NCI-H2171 (cell line): ENCODE measurements at regions not wholly inside any gene's neighbourhood (a gene's known extent, or its start where the extent isn't known, plus 50 kb on each side); places are given as distances from the start of the nearest gene placed in this dataset.

ENCODE experiments used
- DNase-seq: peaks from one replicate; lab custom pipeline; 2025; lab: John Stamatoyannopoulos, UW

- DNase-seq: no peak
These were observed 128.0 kb downstream of the TMA16 start for GRCh38 chr4:163622379-163623035.

GRCh38 chr4:163623787-163624186 lies 129.3 kb downstream of the TMA16 start:
- no peak for DNase-seq

DNA sequence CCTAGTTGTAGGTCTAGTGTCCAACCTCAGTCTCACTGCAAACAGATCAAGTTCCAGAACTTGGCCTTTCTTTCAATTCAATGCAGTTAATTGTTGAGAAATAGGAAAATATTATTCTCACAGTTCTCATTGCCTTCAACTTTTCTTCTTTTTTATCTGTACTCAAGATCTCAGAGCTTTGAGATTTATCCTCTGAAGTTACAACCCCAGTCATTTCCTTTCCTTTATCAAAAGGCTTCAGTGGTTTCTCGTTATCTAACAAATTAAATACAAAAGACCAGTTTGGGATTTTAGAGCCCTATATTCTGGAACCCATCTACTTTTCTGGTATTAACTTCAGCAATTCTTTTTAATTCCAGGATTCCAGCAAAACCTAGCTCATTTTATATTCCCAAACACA lies 130.2 kb downstream of the TMA16 start:
- DNase-seq: no peak

DNA sequence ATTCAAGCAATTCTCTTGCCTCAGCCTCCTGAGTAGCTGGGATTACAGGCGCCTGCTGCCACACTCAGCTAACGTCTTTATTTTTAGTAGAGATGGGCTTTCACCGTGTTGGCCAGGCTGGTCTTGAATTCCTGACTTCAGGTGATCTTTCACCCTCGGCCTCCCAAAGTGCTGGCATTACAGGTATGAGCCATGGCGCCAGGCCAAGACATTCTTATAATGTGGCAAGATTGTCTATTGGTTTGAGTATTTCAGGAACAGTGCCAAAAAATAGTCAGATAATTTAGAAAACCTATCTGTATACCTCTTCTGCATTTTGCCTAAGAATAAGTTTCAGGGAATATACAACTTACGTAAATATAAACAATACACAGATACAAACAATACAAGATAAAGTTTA lies 136.8 kb downstream of the TMA16 start:
- DNase-seq: no peak

DNA sequence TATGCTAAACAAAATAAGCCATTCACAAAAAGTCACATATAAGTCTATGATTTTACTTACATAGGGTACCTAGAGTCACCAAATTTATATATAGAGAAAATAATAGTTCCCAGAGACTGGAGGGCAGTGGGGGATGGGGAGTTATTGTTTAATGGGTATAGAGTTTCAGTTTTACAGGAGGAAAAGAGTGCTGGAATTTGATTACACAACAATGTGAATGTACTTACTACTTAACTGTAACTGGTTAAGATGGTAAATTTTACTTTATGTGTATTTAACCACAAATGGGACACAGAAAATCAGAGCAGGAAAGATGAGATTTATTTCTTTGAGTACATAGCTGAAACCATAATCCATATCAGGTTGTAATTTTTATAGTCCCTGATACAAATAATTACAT lies 144.4 kb downstream of the TMA16 start:
- no peak for DNase-seq

DNA sequence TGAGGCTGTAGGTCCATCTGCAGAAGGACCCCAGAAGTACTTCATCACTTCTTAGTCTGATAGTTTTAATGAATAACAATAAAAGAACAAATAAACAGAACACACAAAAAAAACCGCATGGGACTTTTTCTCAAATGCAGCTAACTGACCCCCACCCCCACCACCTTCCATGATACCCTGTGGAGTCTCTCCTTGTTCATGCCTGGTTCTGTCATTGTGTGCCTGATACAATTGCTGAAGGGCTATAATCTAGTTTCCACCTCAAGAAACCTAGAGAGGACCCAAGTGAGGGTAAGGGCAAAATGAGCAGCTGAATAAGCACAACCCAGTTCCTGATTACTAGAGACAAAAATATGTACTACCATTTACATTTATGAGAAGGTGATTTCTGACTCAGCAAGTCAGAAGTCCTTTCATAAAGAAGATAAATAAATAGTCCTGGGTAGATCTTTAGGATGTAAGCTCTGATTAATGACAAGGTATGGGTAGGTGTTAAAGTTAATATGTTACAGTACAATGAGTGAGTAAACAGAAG lies 155.1 kb downstream of the TMA16 start:
- DNase-seq: no peak

- no peak for DNase-seq
These were observed 157.3 kb downstream of the TMA16 start for GRCh38 chr4:163651761-163652160.

DNA sequence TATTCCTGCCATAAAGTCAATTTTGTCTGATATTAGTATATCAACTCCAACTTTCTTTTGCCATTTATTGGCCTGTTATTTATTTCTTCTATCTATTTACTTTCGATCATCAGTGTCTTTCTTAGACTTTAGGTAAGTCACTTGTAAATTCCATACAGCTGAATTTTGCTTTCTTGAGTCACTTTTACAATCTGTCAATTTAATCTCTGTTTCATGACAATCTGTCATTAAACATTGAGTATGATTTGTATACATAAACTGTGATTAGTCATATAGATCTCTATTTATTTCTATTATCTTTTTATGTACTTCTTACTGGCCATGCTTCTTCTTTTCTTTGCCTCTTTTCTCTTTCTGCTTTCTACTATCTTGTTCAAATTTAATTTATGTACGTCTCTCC lies 160.1 kb downstream of the TMA16 start:
- no peak for DNase-seq

- no peak for DNase-seq
These were observed 166.1 kb downstream of the TMA16 start for GRCh38 chr4:163660636-163661035.

DNA sequence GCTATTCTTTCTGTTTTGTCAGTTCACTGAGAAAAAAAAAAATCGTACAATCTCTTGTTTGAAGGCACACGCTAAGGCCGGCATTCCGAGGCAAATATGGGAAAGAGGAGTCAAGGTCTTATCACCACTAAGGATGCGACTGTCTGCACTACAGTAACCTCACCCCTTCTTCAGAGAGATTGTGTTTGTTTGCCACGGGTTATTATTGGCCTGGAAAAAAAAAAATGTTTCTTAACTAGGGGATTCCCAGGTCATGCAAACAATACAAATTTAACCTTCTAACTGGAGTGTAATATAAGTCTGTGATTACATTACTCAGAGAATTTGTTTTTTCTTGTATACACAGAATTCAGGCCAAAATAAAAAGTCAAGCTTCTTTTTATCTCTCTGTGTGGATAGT lies 168.3 kb downstream of the TMA16 start:
- no peak for DNase-seq

GRCh38 chr4:163663454-163664225 lies 169.2 kb downstream of the TMA16 start:
- DNase-seq: no peak

DNA sequence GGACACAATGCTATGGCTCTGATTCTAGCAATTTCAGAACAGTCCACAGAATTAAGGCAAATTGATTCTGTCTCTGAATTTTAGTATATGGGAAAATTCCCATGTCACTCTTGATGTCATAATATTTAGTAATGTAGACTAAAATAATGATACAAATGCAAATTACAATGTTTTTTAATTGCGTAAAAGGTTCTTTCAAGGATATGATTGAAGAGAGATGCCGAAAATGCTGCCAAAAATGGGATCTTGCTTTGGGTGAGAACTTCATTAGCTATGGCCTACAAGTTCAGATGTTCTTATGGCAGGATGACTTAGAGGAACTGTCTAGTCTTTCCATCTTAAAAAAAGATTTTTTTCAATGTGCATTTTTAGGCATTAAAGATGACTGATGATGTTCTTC lies 170.6 kb downstream of the TMA16 start:
- DNase-seq: no peak

GRCh38 chr4:163665521-163666331 lies 171.2 kb downstream of the TMA16 start:
- DNase-seq: no peak

GRCh38 chr4:163666332-163666873 lies 171.9 kb downstream of the TMA16 start:
- no peak for DNase-seq

DNA sequence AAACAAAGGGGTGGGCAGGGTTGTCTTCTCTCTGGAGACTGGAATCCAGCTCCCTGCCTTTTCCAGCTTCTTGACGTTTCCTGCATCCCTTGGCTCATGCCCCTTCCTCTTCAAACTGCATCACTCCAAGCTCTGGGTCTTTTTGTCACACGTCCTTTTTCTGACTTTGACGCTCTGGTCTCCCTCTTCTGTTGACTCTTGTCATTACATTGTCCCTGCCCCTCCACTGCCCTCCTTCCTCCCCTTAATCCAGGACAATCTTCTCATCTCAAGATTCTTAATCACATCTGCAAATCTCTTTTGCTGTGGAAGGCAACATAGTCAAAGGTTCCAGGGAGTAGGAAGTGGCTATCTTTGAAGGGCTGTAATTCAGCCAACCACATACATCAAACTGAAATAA lies 178.3 kb downstream of the TMA16 start:
- no peak for DNase-seq

GRCh38 chr4:163673848-163674697 lies 179.6 kb downstream of the TMA16 start:
- no peak for DNase-seq

DNA sequence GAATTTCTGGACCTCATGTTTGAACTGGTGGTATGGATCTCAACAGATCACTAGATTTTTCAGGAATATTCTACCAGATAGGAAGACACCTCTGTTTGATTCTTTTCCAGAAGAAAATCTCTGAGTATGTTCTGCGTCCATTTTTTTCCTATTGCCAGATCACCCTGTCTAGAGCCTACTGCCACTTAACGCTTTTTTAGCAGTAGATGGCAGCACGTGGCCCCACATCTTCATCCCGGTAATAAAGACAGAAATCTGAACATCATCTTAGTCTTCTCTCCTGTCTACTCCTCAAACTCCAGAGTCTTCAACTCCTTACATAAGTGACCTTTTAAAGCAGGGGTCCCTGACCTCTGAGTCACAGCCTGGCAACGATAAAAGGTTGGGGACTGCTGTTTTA lies 184.7 kb downstream of the TMA16 start:
- DNase-seq: no peak

GRCh38 chr4:163680386-163681098 lies 186.1 kb downstream of the TMA16 start:
- DNase-seq: no peak

DNA sequence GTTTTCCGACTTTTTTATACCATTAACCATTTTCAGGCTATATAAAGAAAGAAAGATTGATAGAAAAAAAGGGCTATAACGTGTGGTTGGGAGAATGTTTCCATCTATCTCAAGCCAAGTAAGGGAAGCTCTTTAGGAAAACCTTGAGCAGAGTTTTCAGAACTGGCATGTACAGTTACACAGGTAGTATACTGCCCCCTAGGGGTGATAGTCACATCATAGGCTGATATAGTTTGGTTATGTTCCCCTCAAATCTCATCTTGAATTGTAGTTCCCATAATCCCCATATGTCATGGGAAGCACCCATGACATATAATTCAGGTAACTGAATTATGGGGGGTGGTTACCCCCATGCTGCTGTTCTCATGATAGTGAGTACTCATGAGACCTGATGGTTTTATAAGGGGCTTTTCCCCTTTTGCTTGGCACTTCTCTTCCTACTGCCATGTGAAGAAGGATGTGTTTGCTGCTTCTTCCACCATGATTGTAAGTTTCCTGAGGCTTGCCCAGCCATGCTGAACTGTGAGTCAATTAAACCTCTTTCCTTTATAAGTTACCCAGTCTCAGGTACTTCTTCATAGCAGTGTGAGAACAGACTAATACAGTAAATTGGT lies 186.8 kb downstream of the TMA16 start:
- no peak for DNase-seq

- DNase-seq: no peak
These were observed 194.4 kb downstream of the TMA16 start for GRCh38 chr4:163688856-163689255.
